Germinal center (tissue), 1 donor: ENCODE measurements at regions not wholly inside any gene's neighbourhood (a gene's known extent, or its start where the extent isn't known, plus 50 kb on each side); places are given as distances from the start of the nearest gene placed in this dataset.

Experiments used
- DNase-seq: peaks from one replicate; pipeline ENCODE4 v3.0.0; 2012; ENCODE audit warnings: mixed read lengths, low spot score

DNA sequence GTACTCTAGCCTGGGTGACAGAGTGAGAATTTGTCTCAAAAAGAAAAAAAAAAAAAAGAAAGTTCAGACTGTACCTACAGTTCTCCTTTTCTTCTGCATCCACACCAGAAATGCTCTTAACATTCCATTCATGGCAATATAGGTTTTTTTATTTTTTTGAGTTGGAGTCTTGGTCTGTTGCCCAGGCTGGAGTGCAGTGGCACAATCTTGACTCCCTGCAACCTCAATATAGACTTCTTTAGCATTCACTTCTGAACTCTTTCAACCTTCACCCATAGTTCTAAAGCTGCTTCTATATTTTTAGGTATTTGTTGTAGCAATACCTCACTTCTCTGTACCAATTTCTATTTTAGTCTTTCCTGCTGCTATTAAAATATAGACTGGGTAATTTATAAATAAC, 1095.7 kb downstream of the FLRT2 start:
- no peak for DNase-seq

DNA sequence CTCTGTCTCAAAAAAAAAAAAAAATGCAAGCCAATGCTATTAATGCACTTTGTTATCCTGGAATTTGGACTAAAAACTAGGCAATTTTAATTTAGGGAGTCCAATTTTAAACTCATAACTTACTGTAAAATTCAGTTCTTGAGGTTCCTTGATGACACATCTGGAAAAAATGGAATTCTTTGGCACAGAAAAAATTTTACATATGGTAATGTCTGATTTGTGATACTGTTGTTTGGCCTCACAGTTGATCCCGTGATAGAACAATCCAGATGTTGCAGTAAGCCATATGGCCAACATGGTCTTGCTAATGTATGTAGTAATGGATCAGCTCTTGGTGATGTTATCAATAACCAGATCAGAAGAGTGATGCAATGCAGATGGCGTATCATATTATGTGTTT, 1089.8 kb downstream of the FLRT2 start:
- no peak for DNase-seq

DNA sequence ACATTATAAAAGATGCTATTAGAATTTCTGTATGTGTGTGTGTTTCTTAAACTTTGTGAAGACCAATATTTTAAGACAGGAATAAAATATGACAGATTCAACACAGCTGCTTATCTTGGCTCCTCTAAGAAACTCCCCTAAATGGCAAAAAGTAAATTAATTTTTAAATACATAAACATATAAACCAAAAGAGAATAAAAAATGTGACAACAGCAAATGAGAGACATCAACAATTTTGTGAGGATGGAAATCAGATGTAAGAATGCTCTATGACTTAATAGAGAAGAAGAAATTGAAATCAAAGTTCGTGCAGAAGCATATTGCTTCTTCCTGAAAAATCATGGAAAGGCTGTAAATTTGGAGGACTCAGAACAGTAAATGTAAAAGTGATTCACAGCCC, 1083.8 kb downstream of the FLRT2 start:
- DNase-seq: no peak

DNA sequence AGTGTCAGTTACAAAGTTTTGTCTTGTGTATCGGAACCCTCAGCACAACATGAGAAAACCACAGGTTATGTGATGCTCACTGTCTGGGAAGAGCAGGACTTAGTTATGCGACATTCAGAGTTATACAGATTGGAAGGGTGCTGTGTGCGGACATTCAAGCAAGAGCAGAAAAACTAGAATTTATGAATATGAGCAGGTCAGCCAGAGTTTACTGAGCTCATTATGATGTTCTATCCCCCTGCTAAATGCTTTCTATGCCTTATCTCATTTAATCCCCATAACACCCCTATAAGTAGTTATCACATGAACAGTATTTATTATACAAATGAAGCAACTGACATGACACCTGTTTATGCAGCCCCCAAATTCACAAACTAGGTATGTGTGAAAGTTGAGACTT, 1083.2 kb downstream of the FLRT2 start:
- DNase-seq: no peak

DNA sequence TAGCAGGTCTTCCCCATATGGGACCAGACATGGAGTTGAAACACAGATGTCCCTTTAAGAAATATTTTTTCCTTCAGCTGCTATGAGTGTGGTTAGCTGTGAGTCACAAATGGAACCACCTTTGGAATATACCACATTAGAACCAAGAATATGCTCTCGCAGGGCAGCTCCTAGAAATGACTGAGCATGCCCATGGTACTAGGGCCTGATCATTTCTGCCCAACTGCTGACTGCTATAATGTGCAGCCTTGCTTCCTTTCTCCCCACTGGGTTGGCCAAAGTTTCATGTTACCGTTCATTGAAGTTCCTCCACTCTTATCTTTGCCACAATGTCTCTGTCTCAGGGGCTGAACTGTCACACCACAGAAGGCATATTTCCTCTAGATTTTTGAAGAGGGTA, 1074.6 kb downstream of the FLRT2 start:
- no peak for DNase-seq

DNA sequence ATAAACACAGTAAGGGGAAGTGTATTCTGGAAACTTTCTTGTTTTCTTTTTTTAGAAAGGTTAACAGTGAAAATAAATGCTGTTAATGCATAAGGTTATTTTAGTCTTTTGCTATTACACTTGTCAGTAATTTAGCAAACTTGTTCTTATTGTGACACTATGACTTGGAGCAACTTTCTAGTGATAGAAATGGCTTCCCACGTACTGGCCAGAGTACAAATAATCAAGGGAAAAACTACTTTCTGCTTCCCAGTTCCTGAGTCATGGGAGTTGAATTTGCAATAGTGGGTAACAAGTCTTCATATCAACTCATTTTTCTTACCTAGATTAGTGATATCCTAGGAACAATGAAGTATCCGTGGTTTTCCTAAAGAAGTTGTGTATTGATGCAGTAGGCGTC, 1072.3 kb downstream of the FLRT2 start:
- no peak for DNase-seq

DNA sequence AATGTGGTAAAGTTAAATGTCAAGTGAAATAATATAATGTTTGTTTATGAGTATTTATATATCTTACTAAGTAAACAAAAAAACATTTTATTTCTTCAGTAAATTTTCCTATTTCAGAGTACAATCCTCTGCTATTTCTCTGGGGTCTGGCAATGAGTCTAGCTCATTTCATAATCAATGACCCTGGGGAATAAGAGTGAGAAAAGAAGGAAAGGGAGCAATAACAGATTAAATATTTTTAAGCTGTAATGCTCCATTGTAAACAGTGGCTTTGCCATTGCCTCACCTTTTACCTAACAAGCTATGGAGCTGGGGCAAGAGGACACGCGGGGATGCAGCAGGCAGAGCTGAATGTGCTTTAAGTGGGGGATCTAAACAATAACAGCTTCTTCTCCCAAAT, 1071.9 kb downstream of the FLRT2 start:
- no peak for DNase-seq

DNA sequence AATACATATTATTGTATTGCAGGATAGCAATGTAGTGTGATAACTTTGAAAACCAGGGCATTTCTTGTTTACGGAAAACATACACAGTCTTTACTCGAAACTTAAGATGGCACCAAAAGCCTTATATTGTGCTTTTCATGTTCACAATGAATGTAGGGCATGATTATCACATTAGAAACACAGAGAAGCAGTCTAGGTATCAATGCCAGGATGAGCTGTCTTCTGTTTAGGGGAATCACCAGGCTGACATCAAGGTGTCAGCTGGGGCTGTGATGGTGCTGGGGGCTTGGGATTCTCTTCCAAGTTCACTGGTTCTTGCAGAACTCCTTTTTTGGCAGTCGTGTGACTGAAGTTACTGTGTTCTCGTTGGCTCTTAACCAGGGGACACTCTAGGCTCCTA, 1067.3 kb downstream of the FLRT2 start:
- no peak for DNase-seq

DNA sequence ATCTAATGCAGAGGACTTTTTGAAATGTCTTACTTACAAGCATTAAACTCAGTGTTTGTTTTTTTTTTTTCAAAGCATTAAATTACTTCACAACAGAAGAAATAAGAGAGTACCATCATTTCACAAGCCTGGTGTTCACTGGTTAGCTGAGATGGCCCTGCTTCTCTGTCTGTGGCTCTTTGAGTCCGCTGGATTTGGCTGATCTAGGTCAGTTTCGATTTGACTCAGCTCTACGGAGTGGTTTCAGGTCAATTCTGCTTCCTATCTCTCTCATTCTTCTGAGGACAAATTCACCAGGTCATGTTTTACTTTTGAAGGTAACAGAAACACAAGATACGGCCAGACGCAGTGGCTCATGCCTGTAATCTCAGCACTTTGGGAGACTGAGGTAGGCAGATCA, 1066.1 kb downstream of the FLRT2 start:
- DNase-seq: no peak

DNA sequence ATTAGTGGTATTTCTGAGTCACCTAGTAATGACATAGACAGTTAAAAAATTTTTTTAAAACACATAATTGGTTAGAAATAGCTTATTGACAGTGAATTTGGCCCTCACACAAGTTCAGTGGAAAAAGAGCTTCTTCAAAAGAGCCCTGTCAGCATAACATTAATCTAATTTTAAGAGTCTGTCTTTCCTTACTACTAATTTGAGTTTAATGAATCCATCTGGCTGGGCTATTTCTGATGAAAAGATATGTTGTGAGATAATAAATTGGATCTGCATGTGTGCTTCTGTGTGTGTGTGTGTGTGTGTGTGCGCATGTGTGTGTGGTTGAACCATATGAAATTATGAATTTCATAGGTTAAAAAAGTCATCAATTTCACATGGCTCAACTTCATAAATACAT, 1045.2 kb downstream of the FLRT2 start:
- no peak for DNase-seq

DNA sequence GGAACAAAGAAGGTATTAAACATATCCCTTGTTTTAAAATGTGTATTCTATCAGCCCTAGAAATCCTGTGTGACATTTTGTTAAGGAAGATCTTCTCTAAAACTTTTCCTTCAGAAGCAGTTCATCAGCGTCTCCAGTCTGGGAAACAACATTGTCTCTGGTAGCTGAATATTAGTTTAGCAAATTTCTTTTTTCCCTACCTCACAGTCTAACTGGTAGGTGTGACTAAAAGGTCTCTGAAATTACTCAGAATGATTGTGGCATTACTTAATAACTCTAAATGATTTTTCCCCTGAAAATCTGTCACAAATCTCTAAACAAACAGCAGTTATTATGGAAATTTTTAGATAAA, 1044.8 kb downstream of the FLRT2 start:
- no peak for DNase-seq

DNA sequence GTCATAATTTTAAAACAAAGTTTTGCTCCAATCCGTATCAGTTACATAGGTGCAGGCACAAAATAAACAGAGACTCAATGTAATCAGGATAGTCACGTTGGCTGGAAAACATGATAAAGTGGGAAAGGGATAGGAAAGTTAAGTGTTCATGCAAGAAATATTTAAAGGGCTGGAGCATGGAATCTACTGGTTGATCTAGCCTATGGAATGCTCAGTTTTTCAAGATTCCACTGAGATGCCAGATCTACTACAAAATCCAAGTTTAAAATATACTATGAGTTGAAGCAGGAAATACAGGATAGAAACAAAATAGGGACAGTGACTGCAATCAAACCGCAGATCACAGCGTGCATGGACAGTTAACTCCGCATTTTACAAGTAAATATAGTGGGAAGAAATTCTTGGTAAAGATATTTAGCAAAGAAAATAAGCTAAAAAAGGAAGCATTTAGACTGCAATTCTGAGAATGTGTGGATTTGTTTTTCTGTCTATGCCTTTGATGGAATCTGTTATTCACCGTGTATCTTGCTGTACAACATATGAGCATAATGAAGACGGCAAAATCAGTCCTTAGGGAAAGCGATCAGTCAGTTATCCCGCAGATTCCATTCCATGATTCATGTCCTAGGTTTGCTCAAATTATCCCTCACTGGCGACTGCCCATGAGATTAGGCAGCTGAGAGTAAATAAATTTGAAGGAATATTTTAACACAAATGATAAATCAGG, 1044.3 kb downstream of the FLRT2 start:
- no peak for DNase-seq

DNA sequence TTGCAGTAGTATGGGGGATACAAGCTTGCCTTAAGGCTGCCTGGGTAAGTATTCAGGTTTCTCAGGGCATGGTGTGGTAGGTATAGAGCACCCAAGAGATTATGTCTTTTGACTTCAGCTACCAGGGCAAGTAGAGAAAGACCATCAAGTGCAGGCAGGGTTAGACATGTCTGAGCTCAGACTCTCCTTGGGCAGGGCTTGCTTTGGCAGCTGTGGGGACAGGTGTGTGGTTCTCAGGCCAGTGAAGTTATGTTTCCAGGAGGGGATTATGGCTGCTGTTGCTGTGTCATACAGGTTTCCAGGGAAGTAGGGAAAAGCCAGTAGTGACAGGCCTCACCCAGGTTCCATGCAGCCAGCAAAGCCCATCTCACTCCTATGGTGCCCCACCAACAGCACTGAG, 1040.4 kb downstream of the FLRT2 start:
- no peak for DNase-seq

DNA sequence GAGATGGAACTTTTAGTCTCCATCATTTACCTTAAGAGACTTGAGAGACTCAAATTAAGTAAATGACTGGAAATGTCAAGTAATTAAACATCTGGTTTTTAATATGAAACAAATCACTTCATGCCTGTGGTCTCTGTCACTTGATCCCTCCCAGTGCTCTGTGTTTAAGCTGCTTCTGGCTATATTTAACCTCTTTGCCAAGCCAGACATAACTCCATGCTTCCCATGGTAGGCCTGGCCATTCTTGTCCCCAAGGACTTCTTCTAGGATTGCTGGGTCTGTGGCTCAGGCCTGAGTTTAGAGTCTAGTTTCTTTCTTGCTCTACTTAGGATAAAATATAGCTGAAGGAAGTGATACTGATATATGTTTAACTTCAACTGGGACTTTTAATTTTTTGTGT, 1013.6 kb downstream of the FLRT2 start:
- DNase-seq: no peak

DNA sequence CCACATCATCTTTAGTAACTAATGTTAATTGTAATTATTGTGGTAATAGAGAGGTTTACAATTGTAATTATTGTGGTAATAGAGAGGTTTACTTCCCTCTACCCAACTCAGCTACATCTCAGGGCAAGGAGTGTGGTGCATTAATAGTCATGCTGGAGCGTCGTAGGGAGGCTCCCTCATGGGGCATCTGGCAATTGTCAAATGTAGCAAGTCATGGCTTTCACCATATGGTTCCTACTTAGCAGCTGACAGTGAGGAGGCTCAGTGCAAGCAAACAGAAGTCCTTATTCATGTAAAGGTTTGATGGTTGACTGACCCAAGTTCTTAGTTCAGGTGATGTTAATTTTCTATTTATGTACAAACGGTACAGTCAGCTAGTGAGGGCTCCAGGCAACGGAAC, 1012.0 kb downstream of the FLRT2 start:
- DNase-seq: no peak

DNA sequence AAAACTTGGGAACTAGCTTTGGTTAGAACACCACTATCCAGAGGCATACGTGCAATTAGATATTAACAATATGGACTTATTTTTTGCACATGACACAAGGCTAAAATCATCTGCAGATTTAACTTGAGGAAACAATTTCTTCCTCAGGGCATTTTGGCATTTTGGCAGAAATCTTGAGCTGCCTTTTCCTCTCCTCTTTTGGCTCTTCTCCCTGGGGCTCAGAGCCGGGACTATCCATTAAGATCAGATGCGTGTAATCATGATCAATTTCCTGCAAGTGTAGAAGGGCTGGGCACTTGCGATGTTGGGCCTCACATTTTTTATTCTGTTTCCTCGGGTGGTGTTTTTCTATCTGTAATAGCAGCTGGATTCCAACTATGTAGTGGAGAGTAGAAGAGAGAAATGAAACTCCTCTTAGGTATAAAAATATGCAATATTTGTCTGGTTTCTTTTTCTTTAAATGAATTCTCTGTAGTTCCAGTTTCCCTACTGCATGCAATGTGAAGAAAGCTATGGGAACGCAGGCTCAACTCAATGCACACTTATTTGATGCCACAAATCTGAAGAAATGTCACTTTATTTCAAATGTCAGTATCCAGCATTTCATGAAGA, 1010.8 kb downstream of the FLRT2 start:
- no peak for DNase-seq

DNA sequence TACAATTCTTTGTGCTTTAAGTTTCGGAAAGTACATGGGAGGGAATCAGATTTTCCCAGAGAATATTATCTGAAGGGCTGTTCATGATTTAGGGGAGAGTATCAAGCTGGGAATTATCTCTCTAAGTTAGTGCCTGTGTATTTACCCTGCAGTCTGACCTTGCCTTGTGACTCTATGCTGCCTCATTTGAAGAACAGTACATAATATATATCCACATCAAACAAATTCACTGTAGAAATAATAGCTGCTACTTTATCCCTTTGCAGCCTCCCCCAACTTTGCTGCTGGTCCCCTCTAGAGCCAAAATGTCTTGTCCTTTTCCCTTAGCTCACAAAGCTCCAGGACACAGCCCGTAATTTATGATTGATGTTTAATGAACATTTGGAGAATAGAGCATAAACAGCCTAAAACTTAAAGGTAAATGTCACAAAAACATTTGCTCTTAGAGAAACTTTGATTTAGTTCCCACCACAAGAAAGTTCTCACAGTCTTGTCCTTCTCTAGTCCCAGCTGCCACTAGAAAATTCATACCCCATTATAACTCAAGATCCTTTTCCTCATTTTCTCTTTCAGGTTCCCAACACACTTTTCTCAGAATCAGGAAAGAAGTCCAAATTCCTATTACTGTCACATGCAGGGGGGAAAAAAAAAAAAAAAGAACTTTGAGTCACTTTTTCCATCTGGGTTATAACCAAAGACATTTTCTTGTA, 1009.6 kb downstream of the FLRT2 start:
- no peak for DNase-seq

DNA sequence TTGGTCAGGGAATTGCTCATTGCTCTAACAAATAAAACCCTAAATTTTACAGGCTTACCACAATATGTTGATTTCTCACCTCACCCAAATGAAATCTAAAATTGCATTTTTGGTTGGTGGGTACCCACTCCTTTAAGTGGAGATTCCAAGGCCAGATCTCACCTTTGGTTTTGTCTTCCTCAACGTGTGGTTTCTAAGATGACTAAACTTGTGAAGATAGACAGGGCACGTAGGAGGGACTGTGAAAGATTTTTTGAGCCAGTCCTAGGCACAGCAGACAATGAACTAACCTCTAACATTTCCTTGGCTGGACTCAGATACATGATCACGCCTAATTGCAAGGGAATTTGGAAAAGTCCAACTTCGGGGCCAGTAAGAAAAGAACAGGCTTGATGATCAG, 1003.9 kb downstream of the FLRT2 start:
- DNase-seq: no peak

DNA sequence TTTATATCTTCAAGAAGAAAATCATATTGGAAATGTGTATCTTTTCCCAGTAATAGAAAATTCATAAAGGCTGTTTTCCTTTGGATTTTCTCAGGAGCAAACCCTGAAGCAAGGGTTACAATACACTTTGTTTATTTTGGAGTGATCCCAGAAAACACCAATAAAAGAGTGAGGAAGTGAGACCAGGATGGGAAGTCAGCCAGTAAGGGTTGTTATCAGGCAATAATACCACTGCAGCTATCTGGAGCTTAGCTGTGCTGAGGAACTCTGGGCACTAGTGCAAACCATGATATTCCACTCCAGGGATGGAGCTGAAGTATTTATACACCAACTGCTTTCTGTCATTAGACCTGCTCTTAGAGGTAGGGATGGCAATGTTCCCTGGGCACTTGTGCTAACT, 1002.3 kb downstream of the FLRT2 start:
- no peak for DNase-seq

DNA sequence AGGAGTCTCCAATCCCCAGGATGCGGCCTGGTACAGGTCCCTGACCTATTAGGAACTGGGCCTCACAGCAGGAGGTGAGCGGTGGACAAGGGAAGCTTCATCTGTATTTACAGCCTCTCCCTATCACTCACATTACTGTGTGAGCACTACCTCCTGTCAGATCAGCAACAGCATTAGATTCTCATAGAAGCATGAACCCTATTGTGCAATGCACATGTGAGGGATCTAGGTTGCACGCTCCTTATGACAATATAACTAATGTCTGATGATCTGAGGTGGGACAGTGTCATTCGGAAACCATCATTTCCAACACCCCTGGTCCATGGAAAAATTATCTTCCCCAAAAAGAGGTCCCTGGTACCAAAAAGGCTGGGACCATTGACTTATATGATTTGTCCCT, 1000.5 kb downstream of the FLRT2 start:
- DNase-seq: no peak

DNA sequence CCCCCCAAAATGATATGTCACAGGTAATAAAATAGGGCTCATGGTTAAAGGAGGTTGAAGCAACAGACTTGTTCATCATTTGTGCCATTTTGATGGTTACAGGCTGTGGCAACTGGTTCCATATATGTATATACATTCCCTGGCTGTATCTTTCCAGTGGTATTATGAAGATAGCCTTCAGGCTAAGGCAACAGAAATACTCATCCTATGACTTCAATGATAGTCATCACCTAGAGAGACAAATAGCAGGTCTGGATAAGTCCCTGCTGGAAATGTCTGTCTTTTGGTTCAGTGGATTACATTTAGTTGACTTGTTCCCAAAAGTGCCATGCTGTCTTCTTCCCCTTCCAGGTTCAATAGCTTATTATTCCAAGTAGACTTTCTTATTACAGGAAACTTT, 997.4 kb downstream of the FLRT2 start:
- DNase-seq: no peak

DNA sequence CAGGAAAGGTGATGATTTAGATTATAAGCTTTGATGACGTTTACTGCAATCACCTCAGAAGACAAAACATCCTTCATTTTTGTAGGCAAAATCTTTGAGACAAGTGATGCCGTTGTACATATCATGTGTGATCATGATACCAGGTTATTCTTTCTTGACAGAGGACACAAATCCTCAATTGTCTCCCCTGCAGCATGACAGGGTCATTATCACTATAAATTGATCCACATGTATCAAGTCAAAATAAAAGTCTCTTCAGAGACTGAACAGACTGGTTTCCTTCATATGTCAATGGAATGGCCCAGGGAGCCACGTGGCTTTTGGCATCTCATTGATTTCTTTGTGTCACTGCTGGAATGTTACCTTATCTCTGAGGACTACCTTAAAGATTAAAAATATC, 995.7 kb downstream of the FLRT2 start:
- no peak for DNase-seq

DNA sequence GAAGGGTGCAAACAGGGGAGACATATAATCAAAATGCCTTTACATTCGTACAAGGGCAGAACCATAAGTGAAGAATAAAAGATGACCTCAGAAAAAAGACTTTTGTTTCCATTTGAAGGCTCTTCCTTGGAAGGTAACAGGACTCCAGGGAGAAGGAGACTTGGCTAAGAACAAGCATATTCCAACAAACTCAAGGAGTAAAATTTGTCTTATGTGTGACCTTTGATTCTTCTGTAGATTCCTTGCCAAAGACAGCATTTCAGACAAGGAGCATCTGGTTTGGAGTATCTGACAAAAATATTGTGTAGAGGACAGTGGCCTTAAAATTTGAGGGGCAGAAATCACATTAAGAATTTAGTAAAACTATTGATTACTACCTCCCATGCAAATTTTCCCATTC, 991.9 kb downstream of the FLRT2 start:
- DNase-seq: no peak
